ENCODE measurements at regions not wholly inside any gene's neighbourhood (a gene's known extent, or its start where the extent isn't known, plus 50 kb on each side); places are given as distances from the start of the nearest gene placed in this dataset.
"Not testable (repeated sequence)": the region's sequence is repeated elsewhere in the genome, so short reads cannot be mapped to it uniquely, and the experiment has no call there.

GRCh38 chr13:83136660-83137059, 745.6 kb downstream of the SLITRK1 start:
- no peak for TF ChIP-seq MYC (IDR thresholded peaks at IDR 0.05; ENCODE audit: low read depth, low read length)
- TF ChIP-seq, protein P1, sequence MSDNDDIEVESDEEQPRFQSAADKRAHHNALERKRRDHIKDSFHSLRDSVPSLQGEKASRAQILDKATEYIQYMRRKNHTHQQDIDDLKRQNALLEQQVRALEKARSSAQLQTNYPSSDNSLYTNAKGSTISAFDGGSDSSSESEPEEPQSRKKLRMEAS (IDR thresholded peaks at IDR 0.05; ENCODE audit: low read depth, low read length): no peak
- TF ChIP-seq CTCF (IDR thresholded peaks at IDR 0.05; ENCODE audit: low read depth, low read length): no peak
- no peak overlapping the region for H3K4me3 ChIP-seq (ENCODE audit: low read depth, low read length)
- no peak for DNase-seq (ENCODE audit: low read depth)

GRCh38 chr13:83125791-83126190, 756.5 kb downstream of the SLITRK1 start:
- H3K4me3 ChIP-seq (ENCODE audit: low read depth, low read length): no peak overlapping the region
- TF ChIP-seq MYC (IDR thresholded peaks at IDR 0.05; ENCODE audit: low read depth, low read length) (no peak), POLR2A (IDR thresholded peaks at IDR 0.05; ENCODE audit: extremely low read depth, insufficient read length) (no peak), CTCF (IDR thresholded peaks at IDR 0.05; ENCODE audit: low read depth, low read length) (no peak)
- TF ChIP-seq, protein P1 (IDR thresholded peaks at IDR 0.05; ENCODE audit: low read depth, low read length): no peak
- DNase-seq (ENCODE audit: low read depth): no peak

- TF ChIP-seq POLR2A (IDR thresholded peaks at IDR 0.05; ENCODE audit: extremely low read depth, insufficient read length) (no peak), CTCF (IDR thresholded peaks at IDR 0.05; ENCODE audit: low read depth, low read length) (no peak), MYC (IDR thresholded peaks at IDR 0.05; ENCODE audit: low read depth, low read length) (no peak)
- TF ChIP-seq, protein P1 (IDR thresholded peaks at IDR 0.05; ENCODE audit: low read depth, low read length): no peak
- DNase-seq (ENCODE audit: low read depth): no peak
- H3K4me3 ChIP-seq (ENCODE audit: low read depth, low read length): no peak overlapping the region
Measured at GRCh38 chr13:83121896-83122295, 760.4 kb downstream of the SLITRK1 start.

DNA sequence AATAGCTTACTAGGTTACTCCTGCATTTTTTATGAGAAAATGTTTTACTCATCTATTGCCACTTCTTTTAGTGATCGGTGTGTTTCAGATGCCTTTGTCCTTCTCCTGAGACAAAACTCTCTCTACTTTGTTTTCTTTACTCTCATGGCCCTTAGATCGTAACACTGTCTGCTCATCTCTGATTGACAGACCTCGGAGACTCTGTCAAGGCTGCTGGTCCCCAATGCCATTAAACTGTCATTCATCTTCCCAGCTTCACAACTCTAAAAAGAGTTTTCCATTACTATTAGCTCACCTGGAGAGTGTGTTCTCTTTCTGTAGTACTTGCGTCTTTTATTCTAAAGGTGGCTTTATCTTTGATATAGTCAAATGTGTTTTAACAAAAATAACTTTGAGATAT, 765.2 kb downstream of the SLITRK1 start:
- TF ChIP-seq POLR2A (IDR thresholded peaks at IDR 0.05; ENCODE audit: extremely low read depth, insufficient read length) (no peak), MYC (IDR thresholded peaks at IDR 0.05; ENCODE audit: low read depth, low read length) (no peak)
- no peak for DNase-seq (ENCODE audit: low read depth)
- no peak overlapping the region for H3K4me3 ChIP-seq (ENCODE audit: low read depth, low read length)

DNA sequence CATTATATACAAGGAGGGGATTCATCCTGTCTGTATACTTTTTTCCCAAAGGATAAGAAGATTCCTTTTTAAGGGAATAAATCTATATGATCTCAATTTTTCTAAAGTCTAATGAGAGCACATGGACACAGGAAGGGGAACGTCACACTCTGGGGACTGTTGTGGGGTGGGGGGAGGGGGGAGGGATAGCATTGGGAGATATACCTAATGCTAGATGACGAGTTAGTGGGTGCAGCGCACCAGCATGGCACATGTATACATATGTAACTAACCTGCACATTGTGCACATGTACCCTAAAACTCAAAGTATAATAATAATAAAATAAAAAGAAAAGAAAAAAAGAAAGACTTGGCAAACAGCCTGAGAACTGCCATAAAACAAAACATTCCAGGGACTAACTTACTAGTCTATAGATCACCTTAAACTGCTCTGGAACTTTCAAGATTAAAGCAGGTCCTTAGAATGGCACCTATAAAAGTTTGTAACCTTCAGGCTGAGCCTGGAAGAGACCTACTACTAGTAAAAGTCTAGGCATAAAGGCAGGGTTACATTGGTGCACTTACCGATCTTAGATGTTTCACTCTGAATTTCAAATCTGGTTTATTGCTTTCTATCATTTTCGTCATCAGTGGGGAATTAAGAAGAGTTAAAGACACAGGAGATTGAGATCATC, 780.6 kb downstream of the SLITRK1 start:
- H3K4me3 ChIP-seq (ENCODE audit: low read depth, low read length); DNase-seq (ENCODE audit: low read depth): not testable (repeated sequence)

GRCh38 chr13:83100237-83100636, 782.0 kb downstream of the SLITRK1 start:
- H3K4me3 ChIP-seq (ENCODE audit: low read depth, low read length): no peak overlapping the region
- DNase-seq (ENCODE audit: low read depth): no peak
- TF ChIP-seq MYC (IDR thresholded peaks at IDR 0.05; ENCODE audit: low read depth, low read length) (no peak), CTCF (IDR thresholded peaks at IDR 0.05; ENCODE audit: low read depth, low read length) (no peak), POLR2A (IDR thresholded peaks at IDR 0.05; ENCODE audit: extremely low read depth, insufficient read length) (no peak)
- TF ChIP-seq, protein P1 (IDR thresholded peaks at IDR 0.05; ENCODE audit: low read depth, low read length): no peak

DNA sequence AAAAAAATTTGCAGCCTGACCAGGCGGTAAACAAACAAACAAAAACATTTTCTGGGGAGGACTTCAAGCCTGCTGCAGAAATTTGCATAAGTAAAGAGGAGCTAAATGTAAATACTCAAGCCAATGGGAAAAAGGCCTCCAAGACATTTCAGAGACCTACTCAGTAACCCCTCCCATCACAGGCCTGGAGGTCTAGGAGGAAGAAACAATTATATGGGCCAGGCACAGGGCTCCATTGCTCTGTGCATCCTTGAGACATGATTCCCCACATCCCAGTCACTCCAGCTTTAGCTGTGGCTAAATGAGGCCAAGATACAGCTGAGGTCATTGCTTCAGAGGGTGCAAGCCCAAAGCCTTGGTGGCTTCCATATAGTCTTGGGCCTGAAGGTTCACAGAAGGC, 793.4 kb downstream of the SLITRK1 start:
- no peak overlapping the region for H3K4me3 ChIP-seq (ENCODE audit: low read depth, low read length)
- DNase-seq (ENCODE audit: low read depth): no peak
- TF ChIP-seq CTCF (IDR thresholded peaks at IDR 0.05; ENCODE audit: low read depth, low read length): no peak
- TF ChIP-seq, protein P1 (IDR thresholded peaks at IDR 0.05; ENCODE audit: low read depth, low read length): no peak
- no peak for TF ChIP-seq MYC (IDR thresholded peaks at IDR 0.05; ENCODE audit: low read depth, low read length)
- TF ChIP-seq POLR2A (IDR thresholded peaks at IDR 0.05; ENCODE audit: extremely low read depth, insufficient read length): no peak
